Keratinocyte (primary cell): ENCODE measurements at regions not wholly inside any gene's neighbourhood (a gene's known extent, or its start where the extent isn't known, plus 50 kb on each side); places are given as distances from the start of the nearest gene placed in this dataset.

Experiments
- DNase-seq: peaks from one replicate; pipeline ENCODE4 v3.0.0-alpha.2; 2011; ENCODE audit warnings: low read depth, missing footprints, low spot score
- FAIRE-seq: peaks from 2 replicates; lab custom pipeline; 2011; peaks lifted over from hg19 to GRCh38; lab: Jason Lieb, UNC
- H2AFZ ChIP-seq: 2 replicates; pipeline ENCODE4 v1.6.0; 2012; ENCODE audit warnings: low read length, control low read depth, inconsistent platforms; ENCODE audit not compliant: control insufficient read depth
- H3K27ac ChIP-seq: 2 replicates; pipeline ENCODE4 v1.5.1; 2011; ENCODE audit warnings: low read length; ENCODE audit not compliant: control insufficient read depth, insufficient read depth
- H3K27me3 ChIP-seq: 3 replicates; pipeline ENCODE4 v1.6.0; 2011; ENCODE audit warnings: low read length; ENCODE audit not compliant: control insufficient read depth, insufficient read depth; ENCODE audit errors: extremely low read depth
- H3K36me3 ChIP-seq, 2 experiments: 2 replicates in 1 of 2; 3 replicates in 1 of 2; pipeline ENCODE4 v1.5.1; 2011; ENCODE audit warnings: low read length in 2 of 2, mild to moderate bottlenecking in 1 of 2; ENCODE audit not compliant: control insufficient read depth in 2 of 2, insufficient read depth in 2 of 2; ENCODE audit errors: extremely low read depth in 1 of 2
- H3K4me1 ChIP-seq: 3 replicates; pipeline ENCODE4 v1.5.1; 2011; ENCODE audit warnings: low read length; ENCODE audit not compliant: control insufficient read depth, insufficient read depth; ENCODE audit errors: extremely low read depth
- H3K4me2 ChIP-seq: 3 replicates; pipeline ENCODE4 v1.6.0; 2011; ENCODE audit warnings: low read depth, low read length; ENCODE audit not compliant: control insufficient read depth, insufficient read depth; ENCODE audit errors: extremely low read depth
- H3K4me3 ChIP-seq, 3 experiments: fragments of 200-600 bp in 1 of 3; sonication (generic) in 1 of 3; 2 replicates in 2 of 3; 3 replicates in 1 of 3; pipeline ENCODE4 v1.5.1; 2011 to 2016; ENCODE audit warnings: low read length in 3 of 3, mild to moderate bottlenecking in 3 of 3, control low read depth in 2 of 3, inconsistent platforms in 1 of 3, low read depth in 1 of 3, mixed read lengths in 1 of 3, mixed run types in 1 of 3, moderate library complexity in 1 of 3; ENCODE audit not compliant: control insufficient read depth in 2 of 3, insufficient read depth in 2 of 3; ENCODE audit errors: extremely low read depth in 1 of 3
- H3K79me2 ChIP-seq: 2 replicates; pipeline ENCODE4 v1.6.0; 2012; ENCODE audit warnings: low read length; ENCODE audit not compliant: control insufficient read depth, insufficient read depth
- H3K9ac ChIP-seq: 3 replicates; pipeline ENCODE4 v1.6.0; 2011; ENCODE audit warnings: low read length; ENCODE audit not compliant: control insufficient read depth, insufficient read depth; ENCODE audit errors: extremely low read depth
- H3K9me1 ChIP-seq: 3 replicates; pipeline ENCODE4 v1.6.0; 2011; ENCODE audit warnings: low read length; ENCODE audit not compliant: control insufficient read depth, insufficient read depth; ENCODE audit errors: extremely low read depth
- H3K9me3 ChIP-seq: 2 replicates; pipeline ENCODE4 v1.5.1; 2012; ENCODE audit warnings: low read depth, low read length; ENCODE audit not compliant: control insufficient read depth
- H4K20me1 ChIP-seq: 3 replicates; pipeline ENCODE4 v1.6.0; 2011; ENCODE audit warnings: low read length; ENCODE audit not compliant: control insufficient read depth, insufficient read depth; ENCODE audit errors: extremely low read depth
- EZH2 ChIP-seq: IDR thresholded peaks from one replicate; pipeline ENCODE4 v1.6.1; 2012; ENCODE audit warnings: inconsistent platforms, mild to moderate bottlenecking, low read length, moderate library complexity
- dilution Hi-C: fragments of 300-500 bp; cut with MboI; formaldehyde crosslinking; loops from one replicate; pipeline ENCODE4 v1.7.0; 2020; ENCODE audit warnings: low sequenced_read_pairs; ENCODE audit not compliant: extremely low pct_ligation_motif_present
- TF ChIP-seq, protein P1 (sequence below), 3 experiments: IDR thresholded peaks in 1 of 3; conservative IDR thresholded peaks in 1 of 3; optimal IDR thresholded peaks in 1 of 3; 2 replicates in 2 of 3; 3 replicates in 1 of 3; pipeline versions ENCODE3 to v1.5.1; 2011; ENCODE audit warnings: low read length in 3 of 3, mild to moderate bottlenecking in 3 of 3, moderate library complexity in 2 of 3, control low read depth in 1 of 3, inconsistent platforms in 1 of 3; ENCODE audit not compliant: insufficient read depth in 2 of 3; ENCODE audit errors: extremely low read depth in 1 of 3

DNA sequence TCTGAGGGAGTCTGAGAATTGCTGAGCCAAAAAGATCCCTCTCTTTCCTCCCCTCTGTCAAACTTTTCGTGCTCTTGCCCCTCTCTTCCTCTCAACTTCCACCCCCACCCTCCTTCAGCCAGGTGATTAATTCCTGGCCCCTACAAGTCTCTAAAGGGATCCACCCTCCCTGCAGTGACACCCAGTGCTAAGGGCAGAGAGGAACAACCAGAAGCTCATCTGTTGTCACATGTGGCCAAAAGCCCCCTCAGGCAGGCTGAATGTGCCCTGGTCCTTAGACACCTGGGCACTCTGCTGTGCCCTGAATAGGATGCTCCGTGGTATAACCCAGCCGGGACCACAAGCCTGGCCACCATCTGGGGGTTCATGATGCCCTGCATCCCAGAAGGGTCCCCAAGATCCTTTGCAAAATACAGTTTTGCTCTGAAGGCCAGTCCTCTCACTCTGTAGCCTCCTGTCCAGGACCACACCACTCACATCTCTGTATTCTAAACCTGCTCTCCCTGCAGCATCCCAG, 234.4 kb downstream of the BCL11A start:
- peaks cover 9% of the 10 kb centered on the region for H3K27me3 ChIP-seq
- no peak overlapping the region for H2AFZ ChIP-seq
- H3K36me3 ChIP-seq, result no peaks in the 10 kb centered on the region
- DNase-seq (no peak), FAIRE-seq (no peak)
- no peak overlapping the region for H3K27ac ChIP-seq
- H3K9me3 ChIP-seq, result no peaks in the 10 kb centered on the region
- H3K4me1 ChIP-seq, result no peaks in the 10 kb centered on the region
- H3K79me2 ChIP-seq, result no peaks in the 10 kb centered on the region
- H4K20me1 ChIP-seq, result no peaks in the 10 kb centered on the region
- no peak overlapping the region for H3K9ac ChIP-seq
- dilution Hi-C loops, result no loop called here
- no peaks in the 10 kb centered on the region for H3K9me1 ChIP-seq
- H3K4me2 ChIP-seq, result no peak overlapping the region
- no peak overlapping the region for H3K4me3 ChIP-seq
- no peak for TF ChIP-seq EZH2
- TF ChIP-seq, protein P1, sequence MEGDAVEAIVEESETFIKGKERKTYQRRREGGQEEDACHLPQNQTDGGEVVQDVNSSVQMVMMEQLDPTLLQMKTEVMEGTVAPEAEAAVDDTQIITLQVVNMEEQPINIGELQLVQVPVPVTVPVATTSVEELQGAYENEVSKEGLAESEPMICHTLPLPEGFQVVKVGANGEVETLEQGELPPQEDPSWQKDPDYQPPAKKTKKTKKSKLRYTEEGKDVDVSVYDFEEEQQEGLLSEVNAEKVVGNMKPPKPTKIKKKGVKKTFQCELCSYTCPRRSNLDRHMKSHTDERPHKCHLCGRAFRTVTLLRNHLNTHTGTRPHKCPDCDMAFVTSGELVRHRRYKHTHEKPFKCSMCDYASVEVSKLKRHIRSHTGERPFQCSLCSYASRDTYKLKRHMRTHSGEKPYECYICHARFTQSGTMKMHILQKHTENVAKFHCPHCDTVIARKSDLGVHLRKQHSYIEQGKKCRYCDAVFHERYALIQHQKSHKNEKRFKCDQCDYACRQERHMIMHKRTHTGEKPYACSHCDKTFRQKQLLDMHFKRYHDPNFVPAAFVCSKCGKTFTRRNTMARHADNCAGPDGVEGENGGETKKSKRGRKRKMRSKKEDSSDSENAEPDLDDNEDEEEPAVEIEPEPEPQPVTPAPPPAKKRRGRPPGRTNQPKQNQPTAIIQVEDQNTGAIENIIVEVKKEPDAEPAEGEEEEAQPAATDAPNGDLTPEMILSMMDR (optimal IDR thresholded peaks at IDR 0.05 in 1 of 3, IDR thresholded peaks at IDR 0.05 in 1 of 3, conservative IDR thresholded peaks at IDR 0.05 in 1 of 3; ENCODE audit: extremely low read depth in 1 of 3, insufficient read depth in 2 of 3, low read length in 3 of 3), result no peak

- TF ChIP-seq, protein P1 (optimal IDR thresholded peaks at IDR 0.05 in 1 of 3, IDR thresholded peaks at IDR 0.05 in 1 of 3, conservative IDR thresholded peaks at IDR 0.05 in 1 of 3; ENCODE audit: extremely low read depth in 1 of 3, insufficient read depth in 2 of 3, low read length in 3 of 3), result no peak
- no peak for TF ChIP-seq EZH2
- H3K27me3 ChIP-seq, result peaks cover 9% of the 10 kb centered on the region
- no peaks in the 10 kb centered on the region for H3K4me1 ChIP-seq
- H3K79me2 ChIP-seq, result no peaks in the 10 kb centered on the region
- H3K9ac ChIP-seq, result no peak overlapping the region
- no peaks in the 10 kb centered on the region for H3K9me3 ChIP-seq
- DNase-seq (no peak), FAIRE-seq (no peak)
- dilution Hi-C loops, result no loop called here
- no peak overlapping the region for H2AFZ ChIP-seq
- no peaks in the 10 kb centered on the region for H4K20me1 ChIP-seq
- no peak overlapping the region for H3K27ac ChIP-seq
- no peak overlapping the region for H3K4me2 ChIP-seq
- H3K4me3 ChIP-seq, result no peak overlapping the region
- no peaks in the 10 kb centered on the region for H3K9me1 ChIP-seq
- no peaks in the 10 kb centered on the region for H3K36me3 ChIP-seq
Measured at GRCh38 chr2:60318544-60318943, 234.9 kb downstream of the BCL11A start.
